ENCODE measurements at regions not wholly inside any gene's neighbourhood (a gene's known extent, or its start where the extent isn't known, plus 50 kb on each side); places are given as distances from the start of the nearest gene placed in this dataset.

GRCh38 chr1:220992705-220993052 is 113.4 kb downstream of the HLX start:
- TF ChIP-seq ZFP30 (CRISPR knock-in tag; IDR thresholded peaks at IDR 0.05), result no peak
- TF ChIP-seq PATZ1 (CRISPR knock-in tag; IDR thresholded peaks at IDR 0.05; ENCODE audit: borderline replicate concordance), result no peak
